ENCODE measurements at regions not wholly inside any gene's neighbourhood (a gene's known extent, or its start where the extent isn't known, plus 50 kb on each side); places are given as distances from the start of the nearest gene placed in this dataset.

DNA sequence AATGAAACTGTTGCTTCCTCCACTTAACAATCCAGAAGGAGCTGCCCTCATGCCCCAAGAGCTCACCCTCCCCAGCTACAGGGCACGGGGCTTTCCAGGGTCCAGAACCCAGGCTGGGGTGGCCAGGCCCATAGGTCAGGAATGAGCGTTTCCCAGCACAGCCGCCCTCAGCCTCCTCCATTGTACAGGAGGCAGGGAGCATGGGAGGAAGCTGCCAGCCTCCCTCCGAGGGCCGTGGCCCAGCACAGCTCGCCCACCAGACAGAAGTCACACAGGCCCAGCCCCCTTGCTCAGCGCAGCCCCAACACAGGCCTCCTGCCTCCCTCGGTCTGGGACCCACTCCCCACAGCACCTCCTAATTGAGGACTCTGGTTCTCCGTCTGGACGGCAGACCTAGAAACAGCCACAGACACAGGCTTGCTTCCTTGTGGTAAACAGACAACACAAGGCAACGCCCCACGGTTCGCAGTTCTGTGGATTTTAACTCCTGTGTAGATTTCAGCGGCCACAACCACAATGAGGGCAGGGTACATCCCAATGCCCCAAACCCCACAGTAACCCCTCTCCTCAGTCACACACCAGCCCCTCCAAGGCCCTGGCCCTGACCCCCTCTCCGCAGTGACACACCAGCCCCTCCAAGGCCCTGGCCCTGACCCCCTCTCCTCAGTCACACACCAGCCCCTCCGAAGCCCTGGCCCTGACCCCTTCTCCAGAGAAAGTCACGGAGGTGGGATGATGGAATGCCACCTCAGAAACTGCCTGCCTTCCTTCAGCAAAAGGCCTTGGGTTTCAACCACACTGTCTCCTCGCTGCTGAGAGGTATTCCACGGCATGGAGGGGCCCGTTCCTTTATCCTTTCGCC is 173.5 kb downstream of the DLL1 start:
- DNase-seq (ENCODE audit: low read depth) = no peak
- no peak overlapping the region for H3K4me3 ChIP-seq (ENCODE audit: control insufficient read depth, low read depth, low read length)
- TF ChIP-seq CTCF (IDR thresholded peaks at IDR 0.05; ENCODE audit: control insufficient read depth, insufficient read depth, low read depth, low read length, missing control alignments) = no peak

DNA sequence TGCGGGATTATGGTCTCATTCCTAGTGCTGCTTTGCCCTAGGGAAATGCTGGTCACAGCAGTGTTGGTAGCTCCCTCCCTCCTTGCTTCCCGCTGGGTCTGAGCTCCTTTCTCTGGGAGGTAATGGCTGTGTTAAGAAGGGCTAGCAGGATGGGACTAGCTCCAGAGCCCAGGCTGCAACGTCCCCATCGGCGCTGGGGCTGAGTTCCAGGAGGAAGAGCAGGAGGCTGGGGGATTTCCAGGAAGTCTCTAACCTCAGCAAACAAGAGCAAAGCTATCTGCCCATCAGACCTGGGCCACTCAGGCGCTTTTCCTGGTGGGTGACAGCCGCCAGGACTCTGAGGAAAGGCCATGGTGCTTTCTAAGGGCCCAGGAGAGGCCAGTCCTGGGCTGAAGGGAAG is 174.2 kb downstream of the DLL1 start:
- no peak for TF ChIP-seq CTCF (IDR thresholded peaks at IDR 0.05; ENCODE audit: control insufficient read depth, insufficient read depth, low read depth, low read length, missing control alignments)
- no peak for DNase-seq (ENCODE audit: low read depth)
- H3K4me3 ChIP-seq (ENCODE audit: control insufficient read depth, low read depth, low read length) = no peak overlapping the region

DNA sequence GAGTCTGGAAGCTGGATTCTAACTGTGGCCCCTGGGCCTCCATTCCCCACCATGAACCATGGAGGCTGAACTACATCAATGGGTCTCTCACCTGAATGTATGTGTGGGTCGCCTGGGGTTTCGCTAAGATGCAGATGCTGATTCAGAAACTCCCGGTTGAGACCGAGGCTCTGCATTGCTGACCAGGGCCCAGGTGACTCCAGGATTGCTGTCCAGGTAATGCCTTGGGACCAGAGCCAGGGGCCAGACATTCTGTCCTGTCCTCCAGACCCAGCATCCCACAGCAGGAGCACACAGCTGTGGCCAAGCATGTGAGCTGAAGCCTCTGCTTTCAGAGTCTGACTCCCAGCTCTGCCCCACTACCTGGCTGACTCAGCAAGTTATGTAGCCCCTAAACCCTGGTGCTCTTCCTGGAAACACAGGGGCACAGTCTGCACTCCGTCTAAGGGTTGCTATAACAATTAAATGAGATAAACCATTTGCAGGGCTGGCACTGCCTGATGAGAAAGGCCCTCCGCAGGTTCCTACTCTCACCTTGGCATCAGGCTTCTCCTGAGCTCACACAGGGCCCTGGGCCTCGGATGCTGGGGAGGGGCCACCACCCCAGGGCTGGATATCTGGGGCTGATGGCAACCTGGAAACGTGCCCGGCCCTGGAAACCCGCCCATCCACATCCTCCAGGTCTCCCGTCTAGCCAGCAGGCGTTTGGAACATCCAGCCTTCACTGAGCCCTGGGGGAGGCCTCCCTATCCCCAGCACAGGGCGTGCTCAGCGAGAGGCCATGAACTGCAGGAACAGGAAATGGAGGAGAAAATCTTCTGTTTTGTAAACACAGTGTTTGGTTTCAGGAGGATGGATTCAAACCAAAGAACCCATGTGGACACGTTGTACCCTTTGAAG is 175.7 kb downstream of the DLL1 start:
- DNase-seq (ENCODE audit: low read depth) = no peak
- H3K4me3 ChIP-seq (ENCODE audit: control insufficient read depth, low read depth, low read length) = no peak overlapping the region
- no peak for TF ChIP-seq CTCF (IDR thresholded peaks at IDR 0.05; ENCODE audit: control insufficient read depth, insufficient read depth, low read depth, low read length, missing control alignments)

- TF ChIP-seq CTCF (IDR thresholded peaks at IDR 0.05; ENCODE audit: control insufficient read depth, insufficient read depth, low read depth, low read length, missing control alignments) = no peak
- no peak overlapping the region for H3K4me3 ChIP-seq (ENCODE audit: control insufficient read depth, low read depth, low read length)
- no peak for DNase-seq (ENCODE audit: low read depth)
Measured at GRCh38 chr6:170114187-170114945, 176.5 kb downstream of the DLL1 start.

- no peak overlapping the region for H3K4me3 ChIP-seq (ENCODE audit: control insufficient read depth, low read depth, low read length)
- no peak for DNase-seq (ENCODE audit: low read depth)
- TF ChIP-seq CTCF (IDR thresholded peaks at IDR 0.05; ENCODE audit: control insufficient read depth, insufficient read depth, low read depth, low read length, missing control alignments) = no peak
Measured at GRCh38 chr6:170113141-170113540, 177.7 kb downstream of the DLL1 start.

GRCh38 chr6:170112583-170112860 is 178.4 kb downstream of the DLL1 start:
- no peak for TF ChIP-seq CTCF (IDR thresholded peaks at IDR 0.05; ENCODE audit: control insufficient read depth, insufficient read depth, low read depth, low read length, missing control alignments)
- H3K4me3 ChIP-seq (ENCODE audit: control insufficient read depth, low read depth, low read length) = no peak overlapping the region
- no peak for DNase-seq (ENCODE audit: low read depth)
